ENCODE measurements at regions not wholly inside any gene's neighbourhood (a gene's known extent, or its start where the extent isn't known, plus 50 kb on each side); places are given as distances from the start of the nearest gene placed in this dataset.

- no peaks in the 10 kb centered on the region for H3K9me3 ChIP-seq
- H3K27me3 ChIP-seq, result no peaks in the 10 kb centered on the region
- DNase-seq, result no peak
- no peaks in the 10 kb centered on the region for H3K36me3 ChIP-seq
- H3K4me3 ChIP-seq, result no peak overlapping the region
- no peak overlapping the region for H3K27ac ChIP-seq
- no peak for TF ChIP-seq CTCF (IDR thresholded peaks at IDR 0.05)
- TF ChIP-seq POLR2A (IDR thresholded peaks at IDR 0.05), result no peak
- no peaks in the 10 kb centered on the region for H3K4me1 ChIP-seq
These were observed 159.3 kb upstream of the COX10 start for GRCh38 chr17:13909901-13910519.

GRCh38 chr17:13917634-13918033, 151.7 kb upstream of the COX10 start:
- Histone ChIP-seq H3K36me3 (no peaks in the 10 kb centered on the region), H3K9me3 (no peaks in the 10 kb centered on the region), H3K27me3 (no peaks in the 10 kb centered on the region), H3K4me3 (no peak overlapping the region), H3K4me1 (peaks cover 0 to 7% (median 0%) of the 10 kb centered on the region in 4 donors), H3K27ac (peak overlapping the region in 1 of 4 donors; percentile 17)
- no peak for TF ChIP-seq POLR2A (IDR thresholded peaks at IDR 0.05)
- TF ChIP-seq CTCF (IDR thresholded peaks at IDR 0.05), result no peak
- no peak for DNase-seq

- no peak for TF ChIP-seq CTCF (IDR thresholded peaks at IDR 0.05)
- no peak for TF ChIP-seq POLR2A (IDR thresholded peaks at IDR 0.05)
- Histone ChIP-seq H3K4me3 (no peak overlapping the region), H3K36me3 (no peaks in the 10 kb centered on the region), H3K27me3 (no peaks in the 10 kb centered on the region), H3K9me3 (no peaks in the 10 kb centered on the region), H3K27ac (no peak overlapping the region), H3K4me1 (peaks cover 0 to 7% (median 0%) of the 10 kb centered on the region in 4 donors)
- no peak for DNase-seq
These were observed 151.1 kb upstream of the COX10 start for GRCh38 chr17:13918247-13918646.

- Histone ChIP-seq H3K4me1 (peaks cover 0 to 7% (median 0%) of the 10 kb centered on the region in 4 donors), H3K36me3 (no peaks in the 10 kb centered on the region), H3K27me3 (no peaks in the 10 kb centered on the region), H3K9me3 (no peaks in the 10 kb centered on the region), H3K4me3 (no peak overlapping the region), H3K27ac (no peak overlapping the region)
- TF ChIP-seq POLR2A (IDR thresholded peaks at IDR 0.05) (no peak), CTCF (IDR thresholded peaks at IDR 0.05) (no peak)
- no peak for DNase-seq
These were observed 149.5 kb upstream of the COX10 start for GRCh38 chr17:13919818-13920217.

GRCh38 chr17:13920413-13920812, 148.9 kb upstream of the COX10 start:
- Histone ChIP-seq H3K9me3 (no peaks in the 10 kb centered on the region), H3K27me3 (no peaks in the 10 kb centered on the region), H3K4me1 (peaks cover 0 to 7% (median 0%) of the 10 kb centered on the region in 4 donors), H3K27ac (no peak overlapping the region), H3K36me3 (no peaks in the 10 kb centered on the region), H3K4me3 (no peak overlapping the region)
- TF ChIP-seq POLR2A (IDR thresholded peaks at IDR 0.05) (no peak), CTCF (IDR thresholded peaks at IDR 0.05) (no peak)
- no peak for DNase-seq
